K562 (cell line): ENCODE measurements at regions not wholly inside any gene's neighbourhood (a gene's known extent, or its start where the extent isn't known, plus 50 kb on each side); places are given as distances from the start of the nearest gene placed in this dataset.
A peak's percentile ranks its signal among the peaks of the same experiment; 100 is the strongest.

Experiments
- HIVEP1 ChIP-seq: fragments of 250-450 bp; sonication (Bioruptor Pico); IDR thresholded peaks from 2 replicates; pipeline ENCODE4 v1.4.0; 2020; ENCODE audit warnings: mild to moderate bottlenecking
- KAT8 ChIP-seq: fragments of 450-650 bp; IDR thresholded peaks from 2 replicates; pipeline ENCODE4 v1.6.1; 2016; ENCODE audit warnings: low read depth, mild to moderate bottlenecking
- KLF13 ChIP-seq: fragments of 450-650 bp; IDR thresholded peaks from 2 replicates; pipeline ENCODE4 v1.6.1; 2016; ENCODE audit warnings: missing genetic modification characterization, low read depth, mild to moderate bottlenecking, missing compliant biosample characterization, moderate library complexity, borderline replicate concordance
- ZNF766 ChIP-seq: fragments of 200-800 bp; sonication (Bioruptor generic); conservative IDR thresholded peaks from 2 replicates; pipeline ENCODE4 v1.6.1; 2016; ENCODE audit warnings: missing genetic modification characterization, missing compliant biosample characterization
- TF ChIP-seq, protein P1 (sequence below): fragments of 200-600 bp; sonication (generic); IDR thresholded peaks from one replicate; pipeline ENCODE4 v1.6.1; 2012; ENCODE audit warnings: mild to moderate bottlenecking, low read depth, low read length, inconsistent platforms
- TF ChIP-seq, protein P2 (sequence below): sonication (generic); formaldehyde crosslinking; IDR thresholded peaks from 2 replicates; pipeline ENCODE4 v1.4.0; 2020; ENCODE audit warnings: mild to moderate bottlenecking, missing genetic modification reagents

DNA sequence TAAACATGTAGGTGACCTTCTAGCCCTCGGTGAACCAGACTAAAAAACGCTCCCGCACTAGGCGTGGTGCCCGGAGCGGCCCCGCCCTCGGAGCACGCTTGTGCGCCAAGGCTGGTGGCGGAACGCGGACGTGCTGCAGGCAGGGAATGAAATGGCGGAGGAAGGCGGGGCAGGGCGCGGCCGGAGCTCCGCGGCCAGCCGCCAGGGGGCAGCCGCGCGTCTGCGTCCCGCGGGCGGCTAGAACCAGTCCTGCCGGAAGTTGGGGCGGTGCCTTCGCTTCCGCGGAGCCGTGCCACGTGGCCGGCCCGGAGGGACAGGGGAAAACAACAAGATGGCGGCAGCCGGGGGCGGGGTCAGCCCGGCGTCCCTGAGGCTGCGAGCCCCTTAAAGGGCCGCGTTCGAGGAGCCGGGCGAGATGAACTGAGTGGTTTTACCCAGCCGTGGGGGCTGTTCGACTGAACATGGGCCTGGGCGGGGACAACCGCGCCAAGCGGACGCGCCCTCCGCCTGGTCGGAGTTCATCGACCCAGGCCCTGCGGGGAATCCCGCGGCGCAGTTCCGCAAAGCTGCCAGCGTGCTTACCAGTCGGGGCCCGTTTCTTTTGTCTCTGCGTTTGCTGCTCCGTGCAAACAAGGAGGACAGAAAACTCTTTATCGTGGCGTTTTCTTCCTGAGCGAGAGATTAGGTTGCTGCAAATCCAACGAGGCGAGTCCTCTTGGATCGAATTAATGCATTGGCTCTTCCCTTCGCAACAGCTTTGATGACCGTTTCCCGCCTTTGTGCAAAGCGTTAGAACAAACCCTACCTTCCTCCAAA, 90.9 kb upstream of the CHD2 start (continued):
- TF ChIP-seq, protein P1, sequence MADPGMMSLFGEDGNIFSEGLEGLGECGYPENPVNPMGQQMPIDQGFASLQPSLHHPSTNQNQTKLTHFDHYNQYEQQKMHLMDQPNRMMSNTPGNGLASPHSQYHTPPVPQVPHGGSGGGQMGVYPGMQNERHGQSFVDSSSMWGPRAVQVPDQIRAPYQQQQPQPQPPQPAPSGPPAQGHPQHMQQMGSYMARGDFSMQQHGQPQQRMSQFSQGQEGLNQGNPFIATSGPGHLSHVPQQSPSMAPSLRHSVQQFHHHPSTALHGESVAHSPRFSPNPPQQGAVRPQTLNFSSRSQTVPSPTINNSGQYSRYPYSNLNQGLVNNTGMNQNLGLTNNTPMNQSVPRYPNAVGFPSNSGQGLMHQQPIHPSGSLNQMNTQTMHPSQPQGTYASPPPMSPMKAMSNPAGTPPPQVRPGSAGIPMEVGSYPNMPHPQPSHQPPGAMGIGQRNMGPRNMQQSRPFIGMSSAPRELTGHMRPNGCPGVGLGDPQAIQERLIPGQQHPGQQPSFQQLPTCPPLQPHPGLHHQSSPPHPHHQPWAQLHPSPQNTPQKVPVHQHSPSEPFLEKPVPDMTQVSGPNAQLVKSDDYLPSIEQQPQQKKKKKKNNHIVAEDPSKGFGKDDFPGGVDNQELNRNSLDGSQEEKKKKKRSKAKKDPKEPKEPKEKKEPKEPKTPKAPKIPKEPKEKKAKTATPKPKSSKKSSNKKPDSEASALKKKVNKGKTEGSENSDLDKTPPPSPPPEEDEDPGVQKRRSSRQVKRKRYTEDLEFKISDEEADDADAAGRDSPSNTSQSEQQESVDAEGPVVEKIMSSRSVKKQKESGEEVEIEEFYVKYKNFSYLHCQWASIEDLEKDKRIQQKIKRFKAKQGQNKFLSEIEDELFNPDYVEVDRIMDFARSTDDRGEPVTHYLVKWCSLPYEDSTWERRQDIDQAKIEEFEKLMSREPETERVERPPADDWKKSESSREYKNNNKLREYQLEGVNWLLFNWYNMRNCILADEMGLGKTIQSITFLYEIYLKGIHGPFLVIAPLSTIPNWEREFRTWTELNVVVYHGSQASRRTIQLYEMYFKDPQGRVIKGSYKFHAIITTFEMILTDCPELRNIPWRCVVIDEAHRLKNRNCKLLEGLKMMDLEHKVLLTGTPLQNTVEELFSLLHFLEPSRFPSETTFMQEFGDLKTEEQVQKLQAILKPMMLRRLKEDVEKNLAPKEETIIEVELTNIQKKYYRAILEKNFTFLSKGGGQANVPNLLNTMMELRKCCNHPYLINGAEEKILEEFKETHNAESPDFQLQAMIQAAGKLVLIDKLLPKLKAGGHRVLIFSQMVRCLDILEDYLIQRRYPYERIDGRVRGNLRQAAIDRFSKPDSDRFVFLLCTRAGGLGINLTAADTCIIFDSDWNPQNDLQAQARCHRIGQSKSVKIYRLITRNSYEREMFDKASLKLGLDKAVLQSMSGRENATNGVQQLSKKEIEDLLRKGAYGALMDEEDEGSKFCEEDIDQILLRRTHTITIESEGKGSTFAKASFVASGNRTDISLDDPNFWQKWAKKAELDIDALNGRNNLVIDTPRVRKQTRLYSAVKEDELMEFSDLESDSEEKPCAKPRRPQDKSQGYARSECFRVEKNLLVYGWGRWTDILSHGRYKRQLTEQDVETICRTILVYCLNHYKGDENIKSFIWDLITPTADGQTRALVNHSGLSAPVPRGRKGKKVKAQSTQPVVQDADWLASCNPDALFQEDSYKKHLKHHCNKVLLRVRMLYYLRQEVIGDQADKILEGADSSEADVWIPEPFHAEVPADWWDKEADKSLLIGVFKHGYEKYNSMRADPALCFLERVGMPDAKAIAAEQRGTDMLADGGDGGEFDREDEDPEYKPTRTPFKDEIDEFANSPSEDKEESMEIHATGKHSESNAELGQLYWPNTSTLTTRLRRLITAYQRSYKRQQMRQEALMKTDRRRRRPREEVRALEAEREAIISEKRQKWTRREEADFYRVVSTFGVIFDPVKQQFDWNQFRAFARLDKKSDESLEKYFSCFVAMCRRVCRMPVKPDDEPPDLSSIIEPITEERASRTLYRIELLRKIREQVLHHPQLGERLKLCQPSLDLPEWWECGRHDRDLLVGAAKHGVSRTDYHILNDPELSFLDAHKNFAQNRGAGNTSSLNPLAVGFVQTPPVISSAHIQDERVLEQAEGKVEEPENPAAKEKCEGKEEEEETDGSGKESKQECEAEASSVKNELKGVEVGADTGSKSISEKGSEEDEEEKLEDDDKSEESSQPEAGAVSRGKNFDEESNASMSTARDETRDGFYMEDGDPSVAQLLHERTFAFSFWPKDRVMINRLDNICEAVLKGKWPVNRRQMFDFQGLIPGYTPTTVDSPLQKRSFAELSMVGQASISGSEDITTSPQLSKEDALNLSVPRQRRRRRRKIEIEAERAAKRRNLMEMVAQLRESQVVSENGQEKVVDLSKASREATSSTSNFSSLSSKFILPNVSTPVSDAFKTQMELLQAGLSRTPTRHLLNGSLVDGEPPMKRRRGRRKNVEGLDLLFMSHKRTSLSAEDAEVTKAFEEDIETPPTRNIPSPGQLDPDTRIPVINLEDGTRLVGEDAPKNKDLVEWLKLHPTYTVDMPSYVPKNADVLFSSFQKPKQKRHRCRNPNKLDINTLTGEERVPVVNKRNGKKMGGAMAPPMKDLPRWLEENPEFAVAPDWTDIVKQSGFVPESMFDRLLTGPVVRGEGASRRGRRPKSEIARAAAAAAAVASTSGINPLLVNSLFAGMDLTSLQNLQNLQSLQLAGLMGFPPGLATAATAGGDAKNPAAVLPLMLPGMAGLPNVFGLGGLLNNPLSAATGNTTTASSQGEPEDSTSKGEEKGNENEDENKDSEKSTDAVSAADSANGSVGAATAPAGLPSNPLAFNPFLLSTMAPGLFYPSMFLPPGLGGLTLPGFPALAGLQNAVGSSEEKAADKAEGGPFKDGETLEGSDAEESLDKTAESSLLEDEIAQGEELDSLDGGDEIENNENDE: no peak
- TF ChIP-seq ZNF766 (no peak), KLF13 (tag) (peak; percentile 99), HIVEP1 (CRISPR knock-in tag) (no peak), KAT8 (no peak)
- TF ChIP-seq, protein P2, sequence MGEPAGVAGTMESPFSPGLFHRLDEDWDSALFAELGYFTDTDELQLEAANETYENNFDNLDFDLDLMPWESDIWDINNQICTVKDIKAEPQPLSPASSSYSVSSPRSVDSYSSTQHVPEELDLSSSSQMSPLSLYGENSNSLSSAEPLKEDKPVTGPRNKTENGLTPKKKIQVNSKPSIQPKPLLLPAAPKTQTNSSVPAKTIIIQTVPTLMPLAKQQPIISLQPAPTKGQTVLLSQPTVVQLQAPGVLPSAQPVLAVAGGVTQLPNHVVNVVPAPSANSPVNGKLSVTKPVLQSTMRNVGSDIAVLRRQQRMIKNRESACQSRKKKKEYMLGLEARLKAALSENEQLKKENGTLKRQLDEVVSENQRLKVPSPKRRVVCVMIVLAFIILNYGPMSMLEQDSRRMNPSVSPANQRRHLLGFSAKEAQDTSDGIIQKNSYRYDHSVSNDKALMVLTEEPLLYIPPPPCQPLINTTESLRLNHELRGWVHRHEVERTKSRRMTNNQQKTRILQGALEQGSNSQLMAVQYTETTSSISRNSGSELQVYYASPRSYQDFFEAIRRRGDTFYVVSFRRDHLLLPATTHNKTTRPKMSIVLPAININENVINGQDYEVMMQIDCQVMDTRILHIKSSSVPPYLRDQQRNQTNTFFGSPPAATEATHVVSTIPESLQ (CRISPR knock-in tag): no peak
